Endothelial cell of umbilical vein (primary cell): ENCODE measurements at regions not wholly inside any gene's neighbourhood (a gene's known extent, or its start where the extent isn't known, plus 50 kb on each side); places are given as distances from the start of the nearest gene placed in this dataset.

Source experiments
- EZH2 ChIP-seq: IDR thresholded peaks from 2 replicates; pipeline ENCODE4 v1.6.1; 2012; ENCODE audit warnings: borderline replicate concordance, low read depth, mild to moderate bottlenecking, moderate library complexity, low read length, inconsistent platforms; ENCODE audit not compliant: severe bottlenecking
- GATA2 ChIP-seq: IDR thresholded peaks from 2 replicates; pipeline ENCODE4 v1.7.0; 2011; ENCODE audit warnings: low read depth, mild to moderate bottlenecking, moderate library complexity, mixed read lengths, low read length; ENCODE audit not compliant: insufficient read length, insufficient read depth
- MYC ChIP-seq: IDR thresholded peaks from one replicate; pipeline ENCODE4 v1.6.1; 2011; ENCODE audit warnings: mild to moderate bottlenecking, low read depth, low read length
- POLR2A ChIP-seq: IDR thresholded peaks from 2 replicates; pipeline ENCODE4 v1.6.1; 2012; ENCODE audit warnings: low read depth, mild to moderate bottlenecking, control low read depth, low read length
- POLR2AphosphoS5 ChIP-seq: IDR thresholded peaks from 2 replicates; pipeline ENCODE4 v1.6.1; 2012; ENCODE audit warnings: low read depth, mild to moderate bottlenecking, control low read depth, low read length, moderate library complexity; ENCODE audit not compliant: insufficient read depth
- TF ChIP-seq, protein P1 (sequence below), 2 donors: IDR thresholded peaks; 1 replicate in 1 of 2; 2 replicates in 1 of 2; pipeline ENCODE4 v1.5.1; 2011; ENCODE audit warnings: low read length in 2 of 2, mild to moderate bottlenecking in 2 of 2, moderate library complexity in 2 of 2, control low read depth in 1 of 2, inconsistent platforms in 1 of 2, low read depth in 1 of 2; ENCODE audit not compliant: insufficient read depth in 1 of 2; ENCODE audit errors: extremely low read depth in 1 of 2
- TF ChIP-seq, protein P2 (sequence below): IDR thresholded peaks from 2 replicates; pipeline ENCODE4 v1.6.1; 2011; ENCODE audit not compliant: insufficient read depth, insufficient read length

DNA sequence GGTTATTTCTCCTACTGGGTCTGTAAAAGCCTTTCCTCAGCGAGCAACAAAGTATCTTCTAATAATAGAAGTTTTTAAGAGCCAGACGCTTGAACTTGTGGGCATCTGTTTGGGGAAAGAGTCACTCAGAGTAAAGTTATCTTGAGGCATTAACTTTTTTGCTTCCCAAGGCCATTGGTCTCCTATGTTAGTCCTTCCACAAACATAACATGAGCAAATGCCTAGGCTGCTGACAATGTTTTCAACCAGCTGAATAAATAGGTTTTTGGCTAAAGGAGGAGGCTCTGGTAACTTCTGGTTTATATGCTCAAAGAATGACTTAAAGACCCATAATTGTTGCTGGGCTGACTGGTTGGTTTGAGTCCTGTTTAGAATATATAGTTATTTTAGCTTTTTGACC, 213.5 kb upstream of the SYNCRIP start:
- TF ChIP-seq, protein P1, sequence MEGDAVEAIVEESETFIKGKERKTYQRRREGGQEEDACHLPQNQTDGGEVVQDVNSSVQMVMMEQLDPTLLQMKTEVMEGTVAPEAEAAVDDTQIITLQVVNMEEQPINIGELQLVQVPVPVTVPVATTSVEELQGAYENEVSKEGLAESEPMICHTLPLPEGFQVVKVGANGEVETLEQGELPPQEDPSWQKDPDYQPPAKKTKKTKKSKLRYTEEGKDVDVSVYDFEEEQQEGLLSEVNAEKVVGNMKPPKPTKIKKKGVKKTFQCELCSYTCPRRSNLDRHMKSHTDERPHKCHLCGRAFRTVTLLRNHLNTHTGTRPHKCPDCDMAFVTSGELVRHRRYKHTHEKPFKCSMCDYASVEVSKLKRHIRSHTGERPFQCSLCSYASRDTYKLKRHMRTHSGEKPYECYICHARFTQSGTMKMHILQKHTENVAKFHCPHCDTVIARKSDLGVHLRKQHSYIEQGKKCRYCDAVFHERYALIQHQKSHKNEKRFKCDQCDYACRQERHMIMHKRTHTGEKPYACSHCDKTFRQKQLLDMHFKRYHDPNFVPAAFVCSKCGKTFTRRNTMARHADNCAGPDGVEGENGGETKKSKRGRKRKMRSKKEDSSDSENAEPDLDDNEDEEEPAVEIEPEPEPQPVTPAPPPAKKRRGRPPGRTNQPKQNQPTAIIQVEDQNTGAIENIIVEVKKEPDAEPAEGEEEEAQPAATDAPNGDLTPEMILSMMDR (IDR thresholded peaks at IDR 0.05; ENCODE audit: extremely low read depth in 1 of 2, insufficient read depth in 1 of 2, low read depth in 1 of 2, low read length in 2 of 2): no peak
- no peak for TF ChIP-seq POLR2A
- no peak for TF ChIP-seq POLR2AphosphoS5
- TF ChIP-seq MYC: no peak
- no peak for TF ChIP-seq EZH2
- TF ChIP-seq, protein P2, sequence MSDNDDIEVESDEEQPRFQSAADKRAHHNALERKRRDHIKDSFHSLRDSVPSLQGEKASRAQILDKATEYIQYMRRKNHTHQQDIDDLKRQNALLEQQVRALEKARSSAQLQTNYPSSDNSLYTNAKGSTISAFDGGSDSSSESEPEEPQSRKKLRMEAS: no peak
- no peak for TF ChIP-seq GATA2
